C4-2B (cell line): ENCODE measurements at regions not wholly inside any gene's neighbourhood (a gene's known extent, or its start where the extent isn't known, plus 50 kb on each side); places are given as distances from the start of the nearest gene placed in this dataset.

Experiments used
- CTCF ChIP-seq: fragments of 450-650 bp; conservative IDR thresholded peaks from 2 replicates; pipeline ENCODE4 v1.5.1; 2017; ENCODE audit warnings: mild to moderate bottlenecking
- ZFX ChIP-seq: fragments of 450-650 bp; IDR thresholded peaks from 2 replicates; pipeline ENCODE4 v1.6.1; 2017

- TF ChIP-seq CTCF: no peak
- no peak for TF ChIP-seq ZFX
These were observed 670.5 kb upstream of the USP24 start for GRCh38 chr1:55885619-55886018.
